PC-9 (cell line): ENCODE measurements at regions not wholly inside any gene's neighbourhood (a gene's known extent, or its start where the extent isn't known, plus 50 kb on each side); places are given as distances from the start of the nearest gene placed in this dataset.

Experiments
- CTCF ChIP-seq: fragments of 200-600 bp; sonication (generic); conservative IDR thresholded peaks from 2 replicates; pipeline ENCODE4 v1.6.1; 2017; ENCODE audit warnings: mixed run types, antibody characterized with exemption, mild to moderate bottlenecking, moderate library complexity
- EZH2 ChIP-seq: fragments of 200-600 bp; sonication (generic); IDR thresholded peaks from 2 replicates; pipeline ENCODE4 v1.8.0; 2017; ENCODE audit warnings: antibody characterized with exemption, low read depth

DNA sequence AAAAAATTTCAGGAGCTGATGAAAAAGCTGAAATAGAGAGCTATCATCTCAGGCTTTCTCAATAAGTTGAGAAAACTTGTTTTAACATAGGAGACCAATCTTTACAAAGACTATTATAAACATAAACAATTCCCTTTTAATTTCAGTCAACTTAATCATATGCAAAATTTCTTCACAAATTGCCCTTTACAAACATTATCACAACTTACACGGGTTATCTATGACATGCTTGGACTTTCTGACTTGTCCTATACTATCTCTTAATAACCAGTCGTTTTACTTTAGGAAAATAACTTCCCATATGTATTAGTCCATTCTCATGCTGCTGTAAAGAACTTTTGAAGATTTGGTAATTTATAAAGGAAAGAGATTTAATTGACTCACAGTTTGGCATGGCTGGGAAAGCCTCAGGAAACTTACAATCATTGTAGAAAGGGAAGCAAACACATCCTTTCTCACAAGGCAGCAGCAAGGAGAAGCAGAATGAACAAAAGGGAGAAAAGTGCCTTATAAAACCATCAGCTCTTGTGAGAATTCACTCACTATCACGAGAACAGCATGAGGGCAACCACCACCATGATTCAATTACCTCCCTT, 1583.7 kb upstream of the CELF4 start:
- TF ChIP-seq CTCF (no peak), EZH2 (no peak)
